Keratinocyte (primary cell): ENCODE measurements at regions not wholly inside any gene's neighbourhood (a gene's known extent, or its start where the extent isn't known, plus 50 kb on each side); places are given as distances from the start of the nearest gene placed in this dataset.

Source experiments
- CTCF ChIP-seq, 3 experiments: IDR thresholded peaks in 1 of 3; conservative IDR thresholded peaks in 1 of 3; optimal IDR thresholded peaks in 1 of 3; 2 replicates in 2 of 3; 3 replicates in 1 of 3; pipeline versions ENCODE3 to v1.5.1; 2011; ENCODE audit warnings: low read length in 3 of 3, mild to moderate bottlenecking in 3 of 3, moderate library complexity in 2 of 3, control low read depth in 1 of 3, inconsistent platforms in 1 of 3; ENCODE audit not compliant: insufficient read depth in 2 of 3; ENCODE audit errors: extremely low read depth in 1 of 3
- EZH2 ChIP-seq: IDR thresholded peaks from one replicate; pipeline ENCODE4 v1.6.1; 2012; ENCODE audit warnings: inconsistent platforms, mild to moderate bottlenecking, low read length, moderate library complexity

- TF ChIP-seq CTCF (optimal IDR thresholded peaks at IDR 0.05 in 1 of 3, IDR thresholded peaks at IDR 0.05 in 1 of 3, conservative IDR thresholded peaks at IDR 0.05 in 1 of 3; ENCODE audit: extremely low read depth in 1 of 3, insufficient read depth in 2 of 3, low read length in 3 of 3) (no peak), EZH2 (no peak)
These were observed 354.5 kb upstream of the ATP5MC3 start for GRCh38 chr2:175536059-175536458.
